ENCODE measurements at regions not wholly inside any gene's neighbourhood (a gene's known extent, or its start where the extent isn't known, plus 50 kb on each side); places are given as distances from the start of the nearest gene placed in this dataset.
"Not testable (repeated sequence)": the region's sequence is repeated elsewhere in the genome, so short reads cannot be mapped to it uniquely, and the experiment has no call there.

GRCh38 chr12:61999311-61999710 lies 260.9 kb upstream of the USP15 start:
- no peak for DNase-seq (ENCODE audit: low read depth, low spot score)

GRCh38 chr12:62001424-62001823 lies 258.8 kb upstream of the USP15 start:
- DNase-seq (ENCODE audit: low read depth, low spot score), result no peak

- no peak for DNase-seq (ENCODE audit: low read depth, low spot score)
Observed at GRCh38 chr12:62003226-62003625, 257.0 kb upstream of the USP15 start.

GRCh38 chr12:62003701-62004100 lies 256.5 kb upstream of the USP15 start:
- no peak for DNase-seq (ENCODE audit: low read depth, low spot score)

GRCh38 chr12:62005615-62006014 lies 254.6 kb upstream of the USP15 start:
- no peak for DNase-seq (ENCODE audit: low read depth, low spot score)

GRCh38 chr12:62006076-62006732 lies 254.0 kb upstream of the USP15 start:
- no peak for DNase-seq (ENCODE audit: low read depth, low spot score)

GRCh38 chr12:62008703-62009102 lies 251.5 kb upstream of the USP15 start:
- no peak for DNase-seq (ENCODE audit: low read depth, low spot score)

GRCh38 chr12:62009445-62009844 lies 250.8 kb upstream of the USP15 start:
- DNase-seq (ENCODE audit: low read depth, low spot score), result no peak

- not testable (repeated sequence) for DNase-seq (ENCODE audit: low read depth, low spot score)
Observed at GRCh38 chr12:62010331-62010906, 249.8 kb upstream of the USP15 start.

GRCh38 chr12:62010973-62011372 lies 249.2 kb upstream of the USP15 start:
- DNase-seq (ENCODE audit: low read depth, low spot score), result not testable (repeated sequence)

- no peak for DNase-seq (ENCODE audit: low read depth, low spot score)
Observed at GRCh38 chr12:62014330-62014729, 245.9 kb upstream of the USP15 start.

GRCh38 chr12:62016021-62016420 lies 244.2 kb upstream of the USP15 start:
- no peak for DNase-seq (ENCODE audit: low read depth, low spot score)

GRCh38 chr12:62021808-62022207 lies 238.4 kb upstream of the USP15 start:
- DNase-seq (ENCODE audit: low read depth, low spot score), result no peak

GRCh38 chr12:62028536-62028935 lies 231.7 kb upstream of the USP15 start:
- no peak for DNase-seq (ENCODE audit: low read depth, low spot score)

GRCh38 chr12:62032870-62033269 lies 227.3 kb upstream of the USP15 start:
- no peak for DNase-seq (ENCODE audit: low read depth, low spot score)

GRCh38 chr12:62044450-62045135 lies 215.6 kb upstream of the USP15 start:
- DNase-seq (ENCODE audit: low read depth, low spot score), result no peak

GRCh38 chr12:62045211-62045610 lies 215.0 kb upstream of the USP15 start:
- no peak for DNase-seq (ENCODE audit: low read depth, low spot score)

- no peak for DNase-seq (ENCODE audit: low read depth, low spot score)
Observed at GRCh38 chr12:62050785-62051184, 209.4 kb upstream of the USP15 start.

- no peak for DNase-seq (ENCODE audit: low read depth, low spot score)
Observed at GRCh38 chr12:62069976-62070375, 190.2 kb upstream of the USP15 start.

- DNase-seq (ENCODE audit: low read depth, low spot score), result not testable (repeated sequence)
Observed at GRCh38 chr12:62073236-62073635, 187.0 kb upstream of the USP15 start.

GRCh38 chr12:62075870-62076269 lies 184.3 kb upstream of the USP15 start:
- no peak for DNase-seq (ENCODE audit: low read depth, low spot score)

GRCh38 chr12:62078020-62078419 lies 182.2 kb upstream of the USP15 start:
- no peak for DNase-seq (ENCODE audit: low read depth, low spot score)

- no peak for DNase-seq (ENCODE audit: low read depth, low spot score)
Observed at GRCh38 chr12:62082448-62082847, 177.8 kb upstream of the USP15 start.
